ENCODE measurements at regions not wholly inside any gene's neighbourhood (a gene's known extent, or its start where the extent isn't known, plus 50 kb on each side); places are given as distances from the start of the nearest gene placed in this dataset.

- intact Hi-C loops (cut with micrococcal nuclease), result no loop called here
Measured at GRCh38 chr20:10783707-10784553, 110.1 kb upstream of the JAG1 start.

DNA sequence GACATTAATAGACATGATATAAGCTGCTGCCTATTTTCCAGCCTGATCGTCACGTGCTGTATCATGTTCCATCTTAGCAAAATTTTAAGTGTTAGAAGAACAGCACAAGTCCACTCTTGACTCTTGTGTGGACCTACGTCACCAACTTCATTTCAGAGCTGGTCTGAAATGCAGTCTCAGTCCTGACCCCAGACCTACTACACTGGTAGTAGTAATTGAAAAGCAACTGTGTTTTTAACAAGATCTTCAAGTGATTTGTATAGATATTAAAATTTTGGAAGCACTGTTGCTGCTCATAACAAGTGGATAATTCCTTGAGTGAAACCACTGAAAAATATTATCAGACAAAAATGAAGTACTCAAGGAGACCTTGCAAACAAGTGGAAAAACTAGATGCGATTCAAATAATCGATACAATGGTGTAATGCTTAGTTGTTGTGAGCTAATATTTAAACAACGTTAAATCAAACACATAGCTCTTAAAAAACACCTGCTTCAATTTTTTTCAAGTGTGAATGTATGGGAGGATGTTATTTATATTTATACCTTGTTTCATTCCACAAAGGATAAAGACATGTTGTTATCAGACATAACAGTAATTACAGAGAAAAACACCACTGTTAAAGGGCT, 110.9 kb upstream of the JAG1 start:
- peaks cover 4% of the 10 kb centered on the region for H3K4me1 Mint-ChIP-seq
- intact Hi-C loops (cut with micrococcal nuclease), result no loop called here
- no peaks in the 10 kb centered on the region for H3K36me3 Mint-ChIP-seq (ENCODE audit: low read depth)
- DNase-seq, result no peak
- H3K4me3 Mint-ChIP-seq, result no peak overlapping the region
- no peak overlapping the region for H3K27ac Mint-ChIP-seq
- no peaks in the 10 kb centered on the region for H3K9me3 Mint-ChIP-seq
- H3K27me3 Mint-ChIP-seq, result peaks cover 11% of the 10 kb centered on the region

More at GRCh38 chr20:10783707-10784553, 110.1 kb upstream of the JAG1 start:
- DNase-seq, result no peak
- H3K9me3 Mint-ChIP-seq, result no peaks in the 10 kb centered on the region
- no peak overlapping the region for H3K27ac Mint-ChIP-seq
- H3K27me3 Mint-ChIP-seq, result peaks cover 11% of the 10 kb centered on the region
- no peaks in the 10 kb centered on the region for H3K36me3 Mint-ChIP-seq (ENCODE audit: low read depth)
- H3K4me1 Mint-ChIP-seq, result peaks cover 4% of the 10 kb centered on the region
- H3K4me3 Mint-ChIP-seq, result no peak overlapping the region

- H3K36me3 Mint-ChIP-seq (ENCODE audit: low read depth), result no peaks in the 10 kb centered on the region
- no peaks in the 10 kb centered on the region for H3K9me3 Mint-ChIP-seq
- H3K4me1 Mint-ChIP-seq, result peaks cover 2% of the 10 kb centered on the region
- H3K4me3 Mint-ChIP-seq, result no peak overlapping the region
- no peak overlapping the region for H3K27ac Mint-ChIP-seq
- H3K27me3 Mint-ChIP-seq, result peaks cover 10% of the 10 kb centered on the region
- DNase-seq, result no peak
- intact Hi-C loops (cut with micrococcal nuclease), result no loop called here
Measured at GRCh38 chr20:10786678-10787077, 112.9 kb upstream of the JAG1 start.

DNA sequence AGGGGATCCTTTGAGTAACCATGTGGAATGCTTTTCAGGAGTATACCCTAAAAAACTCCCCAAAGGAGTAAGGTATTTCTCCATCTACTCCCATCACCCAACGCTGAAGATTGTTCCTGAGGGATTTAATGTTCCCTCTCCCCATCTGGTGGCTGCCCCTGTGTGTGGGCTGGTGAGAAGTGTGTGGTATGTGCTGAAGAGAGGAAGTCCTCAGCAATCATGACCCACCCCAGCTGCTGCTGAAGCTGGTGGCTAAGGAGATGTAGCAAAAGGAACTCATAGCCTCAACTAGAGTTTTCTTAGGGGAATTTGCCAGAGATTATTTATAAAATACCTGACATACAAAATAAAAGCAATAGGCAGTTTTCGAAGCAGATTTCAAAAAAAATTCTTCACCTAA, 114.3 kb upstream of the JAG1 start:
- H3K9me3 Mint-ChIP-seq, result no peaks in the 10 kb centered on the region
- H3K4me3 Mint-ChIP-seq, result no peak overlapping the region
- DNase-seq, result no peak
- no peak overlapping the region for H3K27ac Mint-ChIP-seq
- intact Hi-C loops (cut with micrococcal nuclease), result no loop called here
- H3K36me3 Mint-ChIP-seq (ENCODE audit: low read depth), result no peaks in the 10 kb centered on the region
- H3K4me1 Mint-ChIP-seq, result no peaks in the 10 kb centered on the region
- no peaks in the 10 kb centered on the region for H3K27me3 Mint-ChIP-seq

DNA sequence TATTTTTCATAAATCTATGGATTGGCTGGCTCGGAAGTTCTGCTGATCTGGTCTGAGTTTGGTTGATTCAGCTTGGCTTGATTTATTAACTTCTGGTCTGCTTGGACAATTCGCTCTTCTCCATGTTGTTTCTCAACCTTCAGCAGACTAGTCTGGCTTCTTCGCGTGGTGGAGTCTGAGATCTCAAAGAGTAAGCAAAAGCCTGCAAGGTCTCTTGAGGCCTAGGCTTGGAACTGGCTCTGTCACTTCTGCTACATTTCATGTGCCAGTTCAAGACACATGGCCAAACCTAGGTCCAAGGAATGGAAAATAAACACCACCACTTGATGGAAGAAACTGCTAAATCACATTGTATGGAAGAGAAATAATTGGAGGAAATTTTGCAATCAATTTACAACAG, 115.1 kb upstream of the JAG1 start:
- Mint-ChIP-seq H3K36me3 (ENCODE audit: low read depth) (no peaks in the 10 kb centered on the region), H3K4me1 (no peaks in the 10 kb centered on the region), H3K27ac (no peak overlapping the region), H3K27me3 (no peaks in the 10 kb centered on the region), H3K9me3 (no peaks in the 10 kb centered on the region), H3K4me3 (no peak overlapping the region)
- DNase-seq, result no peak
- intact Hi-C loops (cut with micrococcal nuclease), result no loop called here

DNA sequence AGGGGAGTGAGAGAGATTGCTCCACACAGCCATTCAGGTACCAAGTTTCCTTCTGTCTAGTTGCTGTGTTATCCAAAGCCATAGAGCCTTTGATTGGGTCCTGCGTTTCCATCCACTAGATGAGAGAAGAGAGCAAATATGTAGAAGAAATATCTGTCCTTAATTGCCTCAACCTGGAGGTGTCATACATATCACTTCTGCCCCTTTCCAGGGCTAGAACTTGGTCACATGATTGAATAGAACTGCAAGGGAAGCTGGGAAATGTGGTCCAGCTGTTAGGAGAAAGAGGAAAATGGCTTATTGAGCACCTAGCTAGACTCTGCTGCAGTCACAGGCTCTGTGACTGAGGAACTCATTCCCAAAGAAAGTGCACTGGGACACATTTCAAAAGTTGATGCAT, 115.6 kb upstream of the JAG1 start:
- Mint-ChIP-seq H3K9me3 (no peaks in the 10 kb centered on the region), H3K36me3 (ENCODE audit: low read depth) (no peaks in the 10 kb centered on the region), H3K4me3 (no peak overlapping the region), H3K4me1 (no peaks in the 10 kb centered on the region), H3K27me3 (no peaks in the 10 kb centered on the region), H3K27ac (no peak overlapping the region)
- DNase-seq, result no peak
- intact Hi-C loops (cut with micrococcal nuclease), result no loop called here

- Mint-ChIP-seq H3K4me1 (no peaks in the 10 kb centered on the region), H3K4me3 (no peak overlapping the region), H3K9me3 (no peaks in the 10 kb centered on the region), H3K36me3 (ENCODE audit: low read depth) (no peaks in the 10 kb centered on the region), H3K27ac (no peak overlapping the region), H3K27me3 (no peaks in the 10 kb centered on the region)
- intact Hi-C loops (cut with micrococcal nuclease), result no loop called here
- DNase-seq, result no peak
Measured at GRCh38 chr20:10790013-10790412, 116.2 kb upstream of the JAG1 start.

DNA sequence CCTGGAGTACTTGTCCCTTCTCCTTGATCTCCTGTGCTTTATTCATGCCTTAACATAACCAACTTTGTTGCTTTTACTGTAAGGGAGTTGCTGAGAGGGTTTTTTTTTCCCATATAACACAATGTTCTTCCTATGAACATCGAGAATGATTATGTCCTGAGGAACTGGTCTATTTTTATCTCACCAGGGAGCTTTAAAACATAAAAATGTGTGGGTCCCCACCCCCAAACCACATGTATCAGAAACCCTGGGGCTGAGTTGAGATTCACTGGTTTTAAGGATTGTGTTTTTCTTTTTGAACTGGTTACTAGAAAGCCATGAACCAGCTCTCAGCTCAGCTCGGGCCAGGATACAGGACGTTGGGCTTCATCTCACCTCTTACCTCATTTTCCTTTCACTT, 118.5 kb upstream of the JAG1 start:
- Mint-ChIP-seq H3K4me1 (no peaks in the 10 kb centered on the region), H3K27ac (no peak overlapping the region), H3K4me3 (no peak overlapping the region), H3K36me3 (ENCODE audit: low read depth) (no peaks in the 10 kb centered on the region), H3K9me3 (peaks cover 4% of the 10 kb centered on the region), H3K27me3 (no peaks in the 10 kb centered on the region)
- DNase-seq, result no peak
- intact Hi-C loops (cut with micrococcal nuclease), result no loop called here

DNA sequence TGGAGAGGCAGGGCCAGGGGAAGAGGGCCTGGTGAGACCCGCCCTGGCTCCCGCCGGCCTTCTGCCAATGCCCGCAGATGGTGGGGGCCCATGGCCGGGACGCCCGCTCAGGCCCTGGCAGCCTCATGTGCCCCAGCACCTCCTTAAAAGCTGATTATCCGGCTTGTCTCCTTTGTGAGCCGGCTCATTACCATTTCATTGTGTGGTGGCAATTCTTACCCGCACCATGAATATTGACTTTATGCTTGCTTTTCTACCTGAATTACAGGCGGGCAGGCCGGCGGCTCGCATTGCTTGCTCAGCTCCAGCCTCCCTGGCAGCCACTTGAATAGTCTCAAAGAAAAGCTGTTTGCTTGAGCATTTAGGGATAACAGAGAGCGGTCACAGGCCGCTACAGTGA, 120.0 kb upstream of the JAG1 start:
- H3K4me1 Mint-ChIP-seq, result no peaks in the 10 kb centered on the region

DNA sequence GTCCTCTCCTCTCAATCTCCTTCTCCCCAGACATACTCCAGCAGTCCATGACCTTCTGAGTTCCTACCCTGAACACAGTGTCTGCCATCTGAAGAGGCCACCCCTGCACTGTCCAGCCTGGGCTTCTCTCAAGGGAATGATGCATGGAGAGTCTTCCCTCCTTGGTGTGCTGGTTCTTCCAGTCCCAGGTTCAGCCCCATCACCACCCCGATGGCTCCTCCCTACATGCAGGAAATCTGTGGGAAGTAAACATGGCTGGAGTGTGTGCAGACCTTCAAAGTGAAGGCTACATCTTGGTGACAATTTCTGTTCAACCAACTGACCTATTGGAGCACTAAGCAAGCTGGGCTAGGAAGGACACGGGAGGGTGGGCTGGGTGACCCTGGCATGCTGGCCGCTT, 121.0 kb upstream of the JAG1 start:
- no peak for DNase-seq
- no peak overlapping the region for H3K27ac Mint-ChIP-seq
- intact Hi-C loops (cut with micrococcal nuclease), result no loop called here
- H3K4me3 Mint-ChIP-seq, result no peak overlapping the region
- H3K27me3 Mint-ChIP-seq, result no peaks in the 10 kb centered on the region
- H3K9me3 Mint-ChIP-seq, result peaks cover 4% of the 10 kb centered on the region
- no peaks in the 10 kb centered on the region for H3K4me1 Mint-ChIP-seq
- H3K36me3 Mint-ChIP-seq (ENCODE audit: low read depth), result no peaks in the 10 kb centered on the region

More for the DNA sequence above, 120.0 kb upstream of the JAG1 start:
- no peak overlapping the region for H3K4me3 Mint-ChIP-seq
- H3K27me3 Mint-ChIP-seq, result no peaks in the 10 kb centered on the region
- DNase-seq, result no peak
- intact Hi-C loops (cut with micrococcal nuclease), result no loop called here
- H3K36me3 Mint-ChIP-seq (ENCODE audit: low read depth), result no peaks in the 10 kb centered on the region
- H3K27ac Mint-ChIP-seq, result no peak overlapping the region
- peaks cover 4% of the 10 kb centered on the region for H3K9me3 Mint-ChIP-seq

- no peak overlapping the region for H3K4me3 Mint-ChIP-seq
- no peak overlapping the region for H3K27ac Mint-ChIP-seq
- no peaks in the 10 kb centered on the region for H3K4me1 Mint-ChIP-seq
- no peaks in the 10 kb centered on the region for H3K27me3 Mint-ChIP-seq
- DNase-seq, result no peak
- H3K36me3 Mint-ChIP-seq (ENCODE audit: low read depth), result no peaks in the 10 kb centered on the region
- intact Hi-C loops (cut with micrococcal nuclease), result no loop called here
- H3K9me3 Mint-ChIP-seq, result peaks cover 4% of the 10 kb centered on the region
Measured at GRCh38 chr20:10795286-10796026, 121.7 kb upstream of the JAG1 start.

GRCh38 chr20:10798811-10799210, 125.0 kb upstream of the JAG1 start:
- no peak overlapping the region for H3K4me3 Mint-ChIP-seq
- no peak for DNase-seq
- no peaks in the 10 kb centered on the region for H3K27me3 Mint-ChIP-seq
- H3K4me1 Mint-ChIP-seq, result no peaks in the 10 kb centered on the region
- no peaks in the 10 kb centered on the region for H3K36me3 Mint-ChIP-seq (ENCODE audit: low read depth)
- H3K9me3 Mint-ChIP-seq, result peaks cover 4% of the 10 kb centered on the region
- no peak overlapping the region for H3K27ac Mint-ChIP-seq
- intact Hi-C loops (cut with micrococcal nuclease), result no loop called here

- H3K36me3 Mint-ChIP-seq (ENCODE audit: low read depth), result no peaks in the 10 kb centered on the region
- no peaks in the 10 kb centered on the region for H3K4me1 Mint-ChIP-seq
- H3K9me3 Mint-ChIP-seq, result peaks cover 4% of the 10 kb centered on the region
- no peak overlapping the region for H3K27ac Mint-ChIP-seq
- H3K27me3 Mint-ChIP-seq, result no peaks in the 10 kb centered on the region
- intact Hi-C loops (cut with micrococcal nuclease), result no loop called here
- no peak for DNase-seq
- no peak overlapping the region for H3K4me3 Mint-ChIP-seq
Measured at GRCh38 chr20:10799735-10800134, 125.9 kb upstream of the JAG1 start.

GRCh38 chr20:10800288-10800687, 126.5 kb upstream of the JAG1 start:
- intact Hi-C loops (cut with micrococcal nuclease), result no loop called here
- peaks cover 4% of the 10 kb centered on the region for H3K9me3 Mint-ChIP-seq

More at GRCh38 chr20:10800288-10800687, 126.5 kb upstream of the JAG1 start:
- DNase-seq, result no peak
- Mint-ChIP-seq H3K36me3 (ENCODE audit: low read depth) (no peaks in the 10 kb centered on the region), H3K27ac (no peak overlapping the region), H3K4me1 (no peaks in the 10 kb centered on the region), H3K4me3 (no peak overlapping the region), H3K27me3 (no peaks in the 10 kb centered on the region)
